PC-3 (cell line): ENCODE measurements at regions not wholly inside any gene's neighbourhood (a gene's known extent, or its start where the extent isn't known, plus 50 kb on each side); places are given as distances from the start of the nearest gene placed in this dataset.

Source experiments
- ATAC-seq: fragments of 200-7000 bp; cut with Tn5 transposase; 2 replicates; pipeline ENCODE4 v1.9.1; 2020; ENCODE audit warnings: mild to moderate bottlenecking, moderate library complexity
- BruUV-seq: library from RNA; stranded (reverse); fragments of 400-500 nt; replicated peaks from 2 replicates; lab custom pipeline; 2021; lab: Mats Ljungman, UMichigan
- CTCF ChIA-PET: fragments of 300-600 bp; sonication (Branson Sonifier 250); formaldehyde crosslinking; loops from one replicate; lab custom pipeline; 2022; ENCODE audit warnings: antibody characterized with exemption; lab: Charles Lee
- POLR2A ChIA-PET: fragments of 300-600 bp; sonication (Branson Sonifier 250); formaldehyde crosslinking; loops from one replicate; lab custom pipeline; 2022; ENCODE audit warnings: antibody characterized with exemption; ENCODE audit not compliant: unreplicated experiment; lab: Charles Lee
- DNase-seq: peaks from one replicate; pipeline ENCODE4 v3.0.0-alpha.2; 2015
- H2AFZ ChIP-seq: fragments of 300-600 bp; sonication (generic); 2 replicates; pipeline ENCODE4 v1.6.0; 2016; ENCODE audit warnings: antibody characterized with exemption, low read length
- H3F3A ChIP-seq: fragments of 300-600 bp; sonication (generic); one replicate; pipeline ENCODE4 v1.6.0; 2017; ENCODE audit warnings: antibody characterized with exemption, low read length, control low read depth, mild to moderate bottlenecking; ENCODE audit not compliant: unreplicated experiment
- H3K27ac ChIP-seq: fragments of 300-600 bp; sonication (generic); 2 replicates; pipeline ENCODE4 v1.5.1; 2016; ENCODE audit warnings: mild to moderate bottlenecking, low read length
- H3K27me3 ChIP-seq: fragments of 300-600 bp; sonication (generic); 2 replicates; pipeline ENCODE4 v1.6.1; 2016; ENCODE audit warnings: low read length, mixed read lengths
- H3K36me3 ChIP-seq: fragments of 300-600 bp; sonication (generic); 2 replicates; pipeline ENCODE4 v1.6.1; 2016; ENCODE audit warnings: low read depth, mixed run types, low read length, mixed read lengths
- H3K4me1 ChIP-seq: fragments of 300-600 bp; sonication (generic); 2 replicates; pipeline ENCODE4 v1.5.1; 2016; ENCODE audit warnings: low read length; ENCODE audit not compliant: insufficient read depth
- H3K4me2 ChIP-seq: fragments of 300-600 bp; sonication (generic); 2 replicates; pipeline ENCODE4 v1.6.0; 2016; ENCODE audit warnings: low read length
- H3K4me3 ChIP-seq: fragments of 300-600 bp; sonication (generic); 2 replicates; pipeline ENCODE4 v1.5.1; 2016; ENCODE audit warnings: mild to moderate bottlenecking, low read length, mixed read lengths
- H3K79me2 ChIP-seq: fragments of 300-600 bp; sonication (generic); 2 replicates; pipeline ENCODE4 v1.6.1; 2017; ENCODE audit warnings: low read length, mixed read lengths
- H3K9ac ChIP-seq: fragments of 300-600 bp; sonication (generic); 2 replicates; pipeline ENCODE4 v1.6.0; 2016; ENCODE audit warnings: mild to moderate bottlenecking, low read length
- H3K9me2 ChIP-seq: fragments of 300-600 bp; sonication (generic); replicated peaks from 2 replicates; pipeline ENCODE4 v1.6.1; 2016; ENCODE audit warnings: mixed run types, low read length, mixed read lengths
- H3K9me3 ChIP-seq: fragments of 300-600 bp; sonication (generic); 2 replicates; pipeline ENCODE4 v1.6.1; 2016; ENCODE audit warnings: low read length, mixed read lengths
- H4K20me1 ChIP-seq: fragments of 300-600 bp; sonication (generic); 2 replicates; pipeline ENCODE4 v1.6.1; 2016; ENCODE audit warnings: low read length, mixed read lengths
- CTCF ChIP-seq: fragments of 300-600 bp; sonication (generic); conservative IDR thresholded peaks from 2 replicates; pipeline ENCODE4 v1.5.1; 2017; ENCODE audit warnings: antibody characterized with exemption, low read depth, mild to moderate bottlenecking, low read length
- EZH2 ChIP-seq: fragments of 300-600 bp; sonication (generic); IDR thresholded peaks from one replicate; pipeline ENCODE4 v1.6.1; 2017; ENCODE audit warnings: antibody characterized with exemption, mild to moderate bottlenecking, low read length; ENCODE audit not compliant: unreplicated experiment
- EZH2phosphoT487 ChIP-seq: fragments of 300-600 bp; sonication (generic); IDR thresholded peaks from 2 replicates; pipeline ENCODE4 v1.6.1; 2018; ENCODE audit warnings: mild to moderate bottlenecking, antibody characterized with exemption, low read length, borderline replicate concordance
- intact Hi-C: fragments of 100-400 bp; cut with micrococcal nuclease; formaldehyde crosslinking; loops from 2 replicates; pipeline ENCODE4 v1.9.0; 2023

GRCh38 chr20:6469695-6470094 lies 297.8 kb upstream of the BMP2 start:
- no peak for ATAC-seq
- Histone ChIP-seq H3K27ac (peak overlapping the region; percentile 88), H3K4me3 (peak overlapping the region; percentile 26; the same call in 1 of the 2 replicates), H3K36me3 (no peaks in the 10 kb centered on the region), H3K79me2 (no peaks in the 10 kb centered on the region), H3K4me2 (peak overlapping the region; percentile 54), H3K9me2 (no peaks in the 10 kb centered on the region), H3F3A (peaks cover 16% of the 10 kb centered on the region), H3K27me3 (no peaks in the 10 kb centered on the region), H4K20me1 (no peaks in the 10 kb centered on the region), H3K4me1 (peaks cover 61% of the 10 kb centered on the region), H3K9ac (peak overlapping the region; percentile 44), H2AFZ (no peak overlapping the region), H3K9me3 (no peaks in the 10 kb centered on the region)
- no TSS peak for BruUV-seq
- intact Hi-C loops, result no loop called here
- POLR2A ChIA-PET, result no interaction called here
- CTCF ChIA-PET, result no interaction called here
- TF ChIP-seq EZH2, result no peak
- no peak for TF ChIP-seq CTCF
- TF ChIP-seq EZH2phosphoT487, result no peak
- peak; percentile 89 for DNase-seq

GRCh38 chr20:6468423-6469116 lies 298.9 kb upstream of the BMP2 start:
- peaks cover 53% of the 10 kb centered on the region for H3K4me1 ChIP-seq
- H3F3A ChIP-seq, result peaks cover 16% of the 10 kb centered on the region
- H3K4me3 ChIP-seq, result 0 out of 2 replicates have a peak overlapping the region, but pooled peaks have one; percentile 26
- no peaks in the 10 kb centered on the region for H3K9me2 ChIP-seq
- no peaks in the 10 kb centered on the region for H3K27me3 ChIP-seq
- CTCF ChIA-PET, result no interaction called here
- intact Hi-C loops, result no loop called here
- peak overlapping the region; percentile 44; the same call in 1 of the 2 replicates for H3K9ac ChIP-seq
- ATAC-seq (no peak), DNase-seq (peak; percentile 63)
- no peaks in the 10 kb centered on the region for H3K36me3 ChIP-seq
- peak overlapping the region; percentile 88 for H3K27ac ChIP-seq
- peak overlapping the region; percentile 54; the same call in 1 of the 2 replicates for H3K4me2 ChIP-seq
- H2AFZ ChIP-seq, result no peak overlapping the region
- H3K79me2 ChIP-seq, result no peaks in the 10 kb centered on the region
- H3K9me3 ChIP-seq, result no peaks in the 10 kb centered on the region
- POLR2A ChIA-PET, result no interaction called here
- no peak for TF ChIP-seq EZH2phosphoT487
- no peak for TF ChIP-seq CTCF
- no peak for TF ChIP-seq EZH2
- no peaks in the 10 kb centered on the region for H4K20me1 ChIP-seq
- no TSS peak for BruUV-seq

- ChIA-PET POLR2A (no interaction called here), CTCF (no interaction called here)
- no peaks in the 10 kb centered on the region for H3K27me3 ChIP-seq
- TF ChIP-seq EZH2phosphoT487 (no peak), CTCF (no peak), EZH2 (no peak)
- ATAC-seq, result no peak
- H3K9ac ChIP-seq, result no peak overlapping the region
- H3K9me2 ChIP-seq, result no peaks in the 10 kb centered on the region
- BruUV-seq, result no TSS peak
- H2AFZ ChIP-seq, result no peak overlapping the region
- intact Hi-C loops, result no loop called here
- H3K9me3 ChIP-seq, result no peaks in the 10 kb centered on the region
- no peaks in the 10 kb centered on the region for H3K36me3 ChIP-seq
- H3F3A ChIP-seq, result peaks cover 16% of the 10 kb centered on the region
- peaks cover 44% of the 10 kb centered on the region for H3K4me1 ChIP-seq
- no peak overlapping the region for H3K27ac ChIP-seq
- H4K20me1 ChIP-seq, result no peaks in the 10 kb centered on the region
- H3K79me2 ChIP-seq, result no peaks in the 10 kb centered on the region
- DNase-seq, result no peak
- H3K4me2 ChIP-seq, result no peak overlapping the region
- H3K4me3 ChIP-seq, result no peak overlapping the region
These were observed 299.9 kb upstream of the BMP2 start for GRCh38 chr20:6467562-6467961.
